ENCODE measurements at regions not wholly inside any gene's neighbourhood (a gene's known extent, or its start where the extent isn't known, plus 50 kb on each side); places are given as distances from the start of the nearest gene placed in this dataset.

DNA sequence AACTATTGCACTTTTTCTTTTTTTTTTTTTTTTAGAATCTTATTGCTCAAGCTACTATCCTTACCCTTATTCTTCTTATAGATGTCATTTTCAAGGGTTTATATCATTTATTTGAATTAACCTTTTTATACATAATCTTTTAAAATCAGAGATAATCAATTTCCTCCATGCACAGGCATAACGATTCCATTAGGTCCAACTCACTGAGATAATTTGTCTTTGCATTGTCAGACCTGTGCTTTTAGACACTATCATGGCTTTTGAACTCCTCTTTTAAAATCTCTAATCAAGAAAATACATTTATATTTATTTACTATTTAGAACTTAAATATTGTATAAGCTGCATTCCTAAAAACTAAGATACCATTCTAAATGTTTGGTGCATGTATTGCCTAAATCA is 1454.9 kb downstream of the ZPLD1 start:
- DNase-seq (ENCODE audit: low read depth in 2 of 2) = no peak

DNA sequence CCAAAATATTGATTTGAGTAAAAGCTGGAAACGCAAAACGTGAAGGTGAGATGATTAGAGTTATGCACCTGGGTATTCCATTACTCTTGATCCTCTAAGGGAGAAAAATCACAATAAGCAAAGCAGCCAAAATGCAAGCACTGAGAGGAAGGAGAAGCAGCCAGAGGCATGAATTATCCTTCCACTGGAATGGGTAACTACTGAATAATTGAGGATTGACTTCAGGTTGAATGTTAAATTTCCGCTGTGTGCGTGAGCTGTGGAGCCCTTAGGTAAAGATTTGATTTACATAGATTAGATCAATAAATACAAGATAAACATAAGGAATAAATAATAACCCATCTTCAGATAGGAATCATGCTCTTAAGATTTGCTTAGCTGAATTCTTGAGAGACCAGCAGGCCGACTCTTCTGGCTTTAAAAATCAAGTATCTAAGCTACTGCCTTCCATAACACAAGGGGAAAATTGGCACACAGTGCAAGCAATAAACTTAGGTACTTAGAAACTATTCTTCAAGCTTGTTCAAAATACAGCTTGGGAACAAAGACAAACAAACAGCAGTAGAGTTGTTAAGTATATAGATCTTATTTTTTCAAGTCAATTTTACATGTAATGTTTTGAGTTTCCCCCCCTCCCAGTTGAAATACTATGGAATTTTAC is 1459.5 kb downstream of the ZPLD1 start:
- DNase-seq (ENCODE audit: low read depth in 2 of 2) = no peak

DNA sequence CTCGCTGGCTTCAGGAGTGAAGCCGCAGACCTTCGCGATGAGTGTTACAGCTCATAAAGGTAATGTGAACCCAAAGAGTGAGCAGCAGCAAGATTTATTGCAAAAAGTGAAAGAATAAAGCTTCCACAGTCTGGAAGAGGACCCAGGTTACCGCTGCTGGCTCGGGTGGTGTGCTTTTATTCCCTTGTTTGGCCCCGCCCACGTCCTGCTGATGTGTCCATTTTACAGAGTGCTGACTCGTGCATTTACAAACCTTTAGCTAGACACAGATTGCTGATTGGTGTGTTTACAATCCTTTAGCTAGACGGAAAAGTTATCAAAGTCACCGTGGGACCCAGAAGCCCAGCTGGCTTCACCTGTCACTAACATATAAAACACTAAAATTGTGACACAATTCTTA is 1464.5 kb downstream of the ZPLD1 start:
- no peak for DNase-seq (ENCODE audit: low read depth in 2 of 2)

DNA sequence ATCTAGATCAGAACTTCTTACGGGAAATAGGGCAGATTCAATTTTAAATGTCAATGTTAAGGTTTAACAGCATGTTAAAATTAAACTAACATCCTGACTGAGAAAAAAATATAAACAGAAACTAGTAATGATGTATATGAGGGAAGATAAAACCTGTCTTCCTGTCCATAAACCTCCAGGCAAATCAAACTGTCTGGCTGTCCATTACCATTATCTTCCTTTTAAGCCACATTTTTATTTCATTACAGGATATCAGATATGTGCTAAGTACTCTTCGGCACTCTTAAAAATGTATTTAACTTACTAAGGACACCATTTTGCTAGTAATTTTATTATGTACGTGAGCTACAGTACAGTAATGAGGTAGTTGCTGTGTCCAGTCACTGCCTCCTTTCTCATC is 1461.7 kb upstream of the ALCAM start:
- DNase-seq (ENCODE audit: low read depth in 2 of 2) = no peak

DNA sequence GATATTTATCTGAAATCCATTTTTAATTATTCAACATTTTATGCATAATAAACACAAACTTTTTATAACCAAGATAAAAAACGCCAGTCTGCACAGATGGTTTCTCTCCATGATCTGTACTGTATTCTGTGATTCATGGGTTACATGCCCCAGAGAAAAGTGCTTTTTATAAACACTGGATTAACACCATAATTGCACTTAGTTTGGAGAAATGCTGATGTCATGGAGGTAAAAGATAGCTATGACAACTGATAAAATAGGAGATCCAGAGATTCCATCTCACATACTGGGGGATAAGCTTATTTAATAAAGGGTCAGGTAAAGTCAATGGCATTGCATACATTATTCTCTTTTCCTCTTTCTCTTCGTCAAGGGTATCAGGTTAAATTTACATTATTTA is 1460.4 kb upstream of the ALCAM start:
- no peak for DNase-seq (ENCODE audit: low read depth in 2 of 2)

DNA sequence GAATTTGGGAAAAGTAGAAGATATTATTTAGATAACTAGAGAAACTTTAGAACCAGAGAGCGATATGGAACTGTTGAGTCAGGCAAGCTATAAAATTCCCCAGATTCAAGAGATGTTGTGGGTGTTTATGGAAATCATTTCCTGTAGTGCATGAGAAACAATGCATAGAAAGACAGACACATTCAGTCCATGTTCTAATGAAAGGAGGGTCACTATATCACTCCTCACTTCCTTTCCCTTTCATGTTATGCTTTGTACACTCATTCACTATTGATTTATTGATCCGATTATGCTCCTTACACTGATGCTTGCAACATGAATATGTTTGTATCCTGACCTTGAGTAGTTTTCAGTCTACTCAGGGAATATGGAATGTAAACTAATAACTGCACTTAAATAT is 1459.9 kb upstream of the ALCAM start:
- DNase-seq (ENCODE audit: low read depth in 2 of 2) = no peak

DNA sequence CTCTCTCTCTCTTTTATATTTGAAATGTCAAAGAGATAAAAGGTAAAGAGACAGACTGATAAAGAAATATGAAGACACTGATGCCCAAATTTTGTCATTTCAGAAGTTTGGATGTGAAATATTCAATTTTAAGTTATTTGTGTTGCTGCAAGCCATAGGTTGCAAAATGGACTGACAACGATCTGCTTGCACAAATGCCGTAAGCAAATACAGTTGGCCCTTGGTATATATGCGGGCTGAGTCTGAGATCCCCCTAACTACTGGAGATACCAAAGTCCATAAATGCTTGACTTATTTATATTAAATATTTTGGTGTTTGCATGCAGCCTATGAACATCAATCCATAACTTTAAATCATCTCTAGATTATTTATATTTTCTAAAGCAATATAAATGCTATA is 1459.1 kb upstream of the ALCAM start:
- DNase-seq (ENCODE audit: low read depth in 2 of 2) = no peak

DNA sequence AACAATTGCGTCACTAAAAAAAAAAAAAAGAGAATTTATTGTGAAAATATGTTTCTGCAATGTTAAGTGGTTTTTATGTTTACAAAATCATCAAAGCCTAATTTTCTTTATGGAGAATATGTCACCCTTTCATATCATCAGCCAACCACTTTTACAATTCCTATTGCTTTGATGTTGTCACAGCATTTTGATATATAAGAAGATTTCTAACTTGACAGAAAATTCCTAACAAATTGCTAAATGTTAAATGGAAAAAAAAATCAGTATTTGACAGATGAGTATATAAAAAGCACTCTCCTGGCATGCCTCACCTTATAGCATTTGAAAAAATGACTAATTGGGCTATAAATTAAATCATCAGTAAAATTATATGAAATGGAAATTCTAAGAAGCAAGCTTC is 1457.3 kb upstream of the ALCAM start:
- DNase-seq (ENCODE audit: low read depth in 2 of 2) = no peak

DNA sequence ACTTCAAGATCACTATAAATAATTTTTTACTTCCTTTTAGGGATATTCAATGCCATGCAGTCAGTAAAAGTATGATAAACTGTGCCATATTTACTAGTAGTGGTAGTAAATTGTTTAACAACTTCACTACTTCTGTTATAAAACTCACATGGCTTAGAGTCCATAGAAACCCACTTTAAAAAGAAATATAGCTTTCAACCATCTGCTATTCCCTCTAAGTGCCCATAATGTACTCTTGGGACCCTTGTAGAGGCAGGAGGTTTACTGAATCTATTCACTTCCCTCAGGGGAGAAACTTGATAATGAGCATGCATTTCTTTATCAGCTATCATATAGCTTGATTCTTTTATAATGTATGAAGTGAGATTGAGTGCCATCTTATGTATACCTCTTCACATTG is 1448.4 kb upstream of the ALCAM start:
- DNase-seq (ENCODE audit: low read depth in 2 of 2) = no peak

DNA sequence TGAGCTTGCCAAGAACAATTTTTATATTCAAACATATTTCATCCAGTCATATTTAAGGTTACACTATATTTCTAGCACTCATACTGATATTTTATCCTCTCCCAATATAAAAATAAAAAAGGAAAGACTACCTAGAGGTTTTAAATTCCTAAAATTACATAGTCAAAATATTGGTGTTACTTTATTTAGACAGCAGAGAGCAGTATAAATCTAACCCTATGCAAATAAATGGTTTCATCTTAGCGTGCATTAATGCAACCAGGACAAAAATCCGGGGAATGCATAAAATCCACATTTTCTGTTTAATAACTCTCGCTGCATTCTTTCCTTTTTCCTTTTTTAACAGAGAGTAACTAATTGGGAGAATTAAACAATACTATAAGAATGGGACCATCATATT is 1447.4 kb upstream of the ALCAM start:
- no peak for DNase-seq (ENCODE audit: low read depth in 2 of 2)

DNA sequence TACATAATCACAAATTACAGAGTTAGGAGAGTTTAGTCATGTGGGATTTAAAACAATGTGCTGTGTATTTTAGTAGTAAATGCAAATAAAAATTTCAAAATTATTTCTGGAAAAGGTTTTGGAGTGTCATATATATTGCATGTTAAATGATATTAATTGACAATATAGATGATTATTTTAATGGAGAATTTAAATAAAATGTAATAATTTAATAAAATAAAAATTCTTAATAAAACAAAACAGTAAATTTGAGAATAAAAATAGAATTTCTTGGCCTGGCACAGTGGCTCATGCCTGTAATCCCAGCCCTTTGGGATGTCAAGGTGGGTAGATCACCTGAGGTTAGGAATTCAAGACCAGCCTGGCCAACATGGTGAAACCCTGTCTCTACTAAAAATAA is 1442.8 kb upstream of the ALCAM start:
- no peak for DNase-seq (ENCODE audit: low read depth in 2 of 2)

DNA sequence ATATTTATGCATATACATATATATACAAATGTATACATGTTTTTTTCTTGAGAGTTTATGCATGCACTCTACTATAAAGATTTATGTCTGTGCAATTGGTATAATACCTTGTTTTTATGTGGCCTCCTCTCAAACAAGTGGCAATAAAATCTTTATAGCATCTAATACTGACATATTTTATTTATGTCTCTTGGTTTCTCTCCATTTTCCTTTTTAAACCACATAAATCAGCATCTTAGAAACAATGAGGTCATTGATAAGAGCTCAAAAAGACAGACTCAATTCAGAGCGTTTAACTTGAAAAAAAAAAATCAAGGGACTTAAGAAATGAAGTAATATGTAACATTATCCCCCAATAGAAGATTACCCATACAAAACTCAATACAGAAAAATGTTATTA is 1442.2 kb upstream of the ALCAM start:
- DNase-seq (ENCODE audit: low read depth in 2 of 2) = no peak

DNA sequence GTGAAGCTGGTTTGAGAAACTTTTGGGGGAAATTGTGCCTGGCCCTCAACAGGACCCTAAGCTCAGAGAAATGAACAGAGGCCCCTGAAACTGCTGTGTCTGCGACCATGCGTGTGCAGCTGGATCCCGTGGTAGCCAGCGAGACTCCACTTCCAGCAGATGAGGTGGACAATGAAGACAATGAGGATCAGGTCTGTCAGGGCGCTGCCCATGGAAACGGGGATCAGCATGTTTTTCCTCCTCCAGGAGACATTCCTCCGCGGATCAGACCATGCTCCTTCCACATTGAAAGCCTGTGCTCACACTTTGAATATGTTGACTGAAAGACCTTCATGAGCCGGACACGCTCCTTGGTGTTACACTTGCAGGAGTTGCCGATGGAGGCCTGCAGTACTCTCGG is 1439.8 kb upstream of the ALCAM start:
- no peak for DNase-seq (ENCODE audit: low read depth in 2 of 2)

DNA sequence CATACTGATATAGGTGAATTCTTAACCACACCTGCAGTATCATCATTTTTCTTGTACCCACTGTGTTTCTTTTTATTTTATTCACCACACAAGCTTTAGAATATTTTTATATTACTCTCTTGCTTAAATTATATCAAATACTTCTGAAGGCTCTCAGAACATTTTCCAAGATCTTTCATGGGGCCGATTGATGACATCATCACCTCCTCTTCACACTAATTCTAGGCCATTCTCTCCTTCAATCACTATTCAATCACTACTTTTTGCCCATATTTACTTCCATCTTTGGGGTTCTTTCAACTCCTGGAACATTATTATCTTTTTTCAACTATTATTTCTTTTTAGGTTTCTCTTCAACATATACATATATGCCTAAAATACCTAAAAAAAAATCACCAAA is 1438.8 kb upstream of the ALCAM start:
- no peak for DNase-seq (ENCODE audit: low read depth in 2 of 2)

DNA sequence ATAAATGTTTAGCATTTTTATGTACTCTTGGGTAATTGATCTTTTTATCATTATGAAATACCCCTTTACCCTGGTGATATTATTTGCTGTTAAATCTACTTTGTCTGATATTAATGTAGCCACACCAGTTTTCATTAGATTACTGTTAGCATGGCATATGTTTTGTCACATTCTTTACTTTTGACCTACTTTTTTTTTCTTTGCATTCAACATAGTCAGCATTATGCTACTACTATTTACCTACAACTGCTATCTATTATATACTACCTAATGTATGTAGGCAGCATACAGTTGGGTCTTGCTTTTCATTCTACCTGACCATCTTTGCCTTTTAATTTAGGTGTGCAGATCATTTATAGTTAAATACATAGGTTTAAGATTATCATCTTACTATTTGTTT is 1429.6 kb upstream of the ALCAM start:
- no peak for DNase-seq (ENCODE audit: low read depth in 2 of 2)

DNA sequence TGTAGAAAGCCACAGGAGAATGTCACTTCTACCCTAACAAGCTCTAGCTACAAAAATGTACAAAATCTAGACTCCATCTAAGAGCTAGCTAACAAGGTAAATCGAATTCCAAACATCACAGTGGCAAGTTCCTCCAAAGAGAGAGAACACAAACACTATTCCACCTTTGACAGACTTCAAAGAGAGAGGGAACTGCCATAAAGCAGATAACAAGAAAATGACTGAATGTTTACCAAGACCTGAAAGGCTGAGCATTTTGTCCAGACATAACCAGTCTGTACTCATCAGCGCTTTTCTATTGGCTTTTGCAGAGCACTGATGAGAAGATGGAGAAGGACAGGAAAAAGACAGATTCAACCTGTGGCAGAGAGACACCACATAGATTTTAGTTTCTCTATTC is 1419.6 kb upstream of the ALCAM start:
- no peak for DNase-seq (ENCODE audit: low read depth in 2 of 2)

DNA sequence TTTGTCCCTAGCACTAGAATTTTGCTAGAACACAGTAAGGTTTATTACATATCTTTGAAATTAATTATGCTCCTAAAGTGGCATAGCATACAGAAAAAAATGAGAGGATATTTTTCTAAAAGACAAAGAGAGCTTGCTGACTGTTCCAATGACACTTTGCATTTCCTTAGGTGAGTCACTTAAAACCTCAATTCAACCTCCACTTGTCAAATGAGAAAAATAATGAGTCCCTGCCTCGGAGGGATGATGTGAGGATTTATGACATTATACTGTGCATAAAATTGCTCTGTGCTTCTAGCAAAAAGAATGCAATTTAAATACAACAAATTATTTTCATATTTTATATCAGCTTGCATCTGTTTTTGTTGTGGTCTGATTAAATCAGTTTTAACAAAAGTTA is 1417.0 kb upstream of the ALCAM start:
- DNase-seq (ENCODE audit: low read depth in 2 of 2) = no peak

DNA sequence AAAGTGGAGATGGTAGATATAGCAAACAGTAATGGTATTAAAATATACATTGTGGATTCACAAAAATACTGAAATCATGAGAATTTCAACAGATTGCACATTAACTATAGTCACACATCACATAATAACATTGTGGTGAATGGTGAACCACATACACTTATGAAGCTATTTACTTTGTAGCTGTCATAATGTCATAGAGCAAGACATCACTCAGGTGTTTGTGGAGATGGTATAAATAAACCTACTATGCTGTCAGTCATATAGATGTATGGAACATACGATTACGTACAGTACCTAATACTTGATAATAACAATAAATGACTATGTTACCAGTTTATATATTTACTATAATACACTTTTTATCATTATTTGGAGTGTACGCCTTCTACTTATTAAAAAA is 1416.0 kb upstream of the ALCAM start:
- no peak for DNase-seq (ENCODE audit: low read depth in 2 of 2)

DNA sequence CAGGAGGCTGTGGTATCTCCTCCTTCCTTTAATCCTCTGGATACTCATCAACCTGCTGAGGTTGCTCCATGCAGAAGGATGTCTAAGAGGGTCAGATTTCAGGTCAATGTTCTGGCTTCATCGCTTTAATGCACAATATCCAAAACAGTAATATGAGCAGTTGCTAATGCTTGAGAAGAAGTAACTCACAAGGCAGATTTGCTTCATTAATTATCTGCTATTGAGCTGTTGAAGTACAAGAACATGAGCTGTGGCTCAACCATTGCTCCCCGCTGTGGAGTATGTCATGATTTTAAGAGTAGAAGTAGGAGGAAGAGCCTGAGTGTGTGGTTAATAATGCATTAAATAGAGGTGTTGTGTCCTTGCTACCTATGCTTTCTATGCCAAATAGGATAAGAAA is 1412.9 kb upstream of the ALCAM start:
- no peak for DNase-seq (ENCODE audit: low read depth in 2 of 2)

DNA sequence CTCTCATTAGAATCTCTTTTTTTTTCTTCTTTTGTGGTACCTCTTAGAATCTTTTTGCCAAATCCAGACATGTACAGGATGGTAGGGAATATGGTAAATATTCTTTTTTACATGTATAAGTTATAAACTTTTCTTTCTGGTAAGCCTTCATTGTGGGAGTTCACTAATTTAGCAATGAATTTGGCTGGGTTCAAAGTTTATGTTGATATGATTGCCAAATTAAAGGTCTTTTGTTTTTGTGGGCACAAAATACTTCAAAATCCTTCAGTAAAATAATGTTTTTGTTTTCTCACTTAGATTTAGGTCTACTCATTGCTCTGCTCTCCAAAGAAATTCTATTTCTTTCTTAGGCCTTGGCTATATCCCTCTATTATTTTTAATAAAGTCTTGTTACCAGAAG is 1405.9 kb upstream of the ALCAM start:
- no peak for DNase-seq (ENCODE audit: low read depth in 2 of 2)

DNA sequence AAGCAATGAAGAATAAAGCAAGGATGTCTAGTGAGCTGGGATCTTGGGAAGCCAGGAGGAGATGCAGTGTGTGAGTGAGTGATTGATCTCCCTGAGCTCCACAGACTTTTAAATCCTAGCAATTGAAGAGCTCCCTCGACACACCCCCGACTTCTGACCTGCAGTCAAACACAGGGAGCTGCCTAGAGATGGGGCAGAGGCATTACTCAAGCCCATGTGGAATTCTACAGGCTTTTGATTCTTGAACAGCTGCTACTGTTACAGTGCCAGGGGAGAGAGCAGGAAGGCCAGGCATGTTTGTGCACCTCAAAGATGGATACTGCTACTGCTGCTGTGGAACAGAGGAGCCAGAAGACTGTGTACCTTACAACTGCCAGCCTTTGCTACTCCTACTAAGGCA is 1403.1 kb upstream of the ALCAM start:
- DNase-seq (ENCODE audit: low read depth in 2 of 2) = no peak

DNA sequence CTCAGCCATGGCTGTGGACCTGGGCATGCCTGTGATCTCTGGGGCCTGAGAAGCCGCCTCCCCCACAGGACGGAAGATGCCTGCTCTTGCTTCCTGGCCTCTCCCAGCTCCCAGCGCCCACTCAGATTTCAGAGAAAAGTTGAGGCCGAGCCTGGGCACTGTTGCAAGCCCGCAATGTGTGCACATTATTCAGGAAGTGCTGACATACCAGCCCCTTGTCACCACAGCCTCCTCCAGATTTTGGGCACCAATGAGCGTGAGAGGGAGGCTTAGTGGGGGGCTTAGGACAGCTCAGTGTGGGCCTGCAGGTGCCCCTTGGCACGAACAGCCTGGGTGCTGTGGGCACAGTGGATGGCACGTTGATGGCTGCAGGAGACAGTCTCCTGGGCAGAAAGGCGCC is 1400.9 kb upstream of the ALCAM start:
- no peak for DNase-seq (ENCODE audit: low read depth in 2 of 2)

DNA sequence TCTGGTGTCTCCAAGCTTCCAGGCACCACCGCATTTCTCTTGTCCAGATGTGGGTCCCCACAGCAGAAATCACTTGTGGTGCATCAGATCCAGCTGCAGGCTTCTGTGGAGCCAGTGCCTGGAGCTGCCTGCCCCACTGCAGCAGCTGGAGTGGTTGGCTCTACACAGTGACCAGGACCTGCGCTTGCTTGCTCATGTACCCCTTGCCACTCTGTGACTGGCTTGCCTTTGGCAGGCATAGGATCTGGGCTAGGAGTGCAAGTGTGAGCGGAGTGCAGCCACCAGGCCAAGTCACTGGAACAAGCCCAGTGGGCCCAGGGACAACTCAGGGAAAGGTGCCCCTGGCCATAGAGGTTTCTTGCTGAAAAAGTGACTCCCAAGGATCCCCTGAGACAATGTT is 1400.0 kb upstream of the ALCAM start:
- no peak for DNase-seq (ENCODE audit: low read depth in 2 of 2)

DNA sequence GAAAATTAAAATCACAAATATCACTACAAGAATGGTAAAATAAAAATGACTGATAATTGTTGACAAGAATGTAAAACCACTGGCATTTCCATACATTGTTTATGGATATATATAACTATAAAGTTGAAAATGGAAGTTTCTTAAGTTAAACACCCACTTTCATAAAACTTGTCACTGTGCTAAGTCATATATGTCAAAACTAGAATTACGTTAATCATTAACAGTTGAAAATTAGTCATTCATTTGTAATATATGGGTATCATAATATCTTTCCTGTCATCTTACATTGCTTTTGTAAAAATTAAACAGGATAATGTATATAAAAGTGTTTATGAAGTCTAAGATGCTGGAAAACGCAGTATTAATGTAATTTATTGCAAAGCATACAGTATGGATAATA is 1398.6 kb upstream of the ALCAM start:
- DNase-seq (ENCODE audit: low read depth in 2 of 2) = no peak

DNA sequence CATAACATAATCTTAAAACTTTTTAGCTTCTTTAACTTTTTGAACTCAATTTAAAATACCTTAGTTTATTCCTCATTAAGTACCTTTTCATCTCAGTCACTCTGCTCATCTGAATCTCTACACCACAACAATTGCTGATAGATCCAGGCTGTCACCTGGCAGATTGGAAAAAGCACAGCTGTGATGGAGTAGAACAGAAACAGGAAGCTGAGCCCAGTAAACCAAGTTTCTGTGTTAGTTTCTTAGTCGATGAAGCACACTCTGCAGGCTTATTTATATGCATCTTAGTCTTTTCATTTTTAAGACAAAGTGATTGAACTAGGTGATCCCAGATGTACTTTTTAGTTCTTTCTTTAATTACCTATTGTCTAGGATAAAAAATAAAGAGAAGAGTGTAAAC is 1398.0 kb upstream of the ALCAM start:
- DNase-seq (ENCODE audit: low read depth in 2 of 2) = no peak
